ENCODE measurements at regions not wholly inside any gene's neighbourhood (a gene's known extent, or its start where the extent isn't known, plus 50 kb on each side); places are given as distances from the start of the nearest gene placed in this dataset.
"Not testable (repeated sequence)": the region's sequence is repeated elsewhere in the genome, so short reads cannot be mapped to it uniquely, and the experiment has no call there.

- no peak for DNase-seq (ENCODE audit: low read depth in 2 of 2)
Measured at GRCh38 chr13:37164635-37165034, 59.2 kb upstream of the CSNK1A1L start.

GRCh38 chr13:37163641-37164265, 58.3 kb upstream of the CSNK1A1L start:
- no peak for DNase-seq (ENCODE audit: low read depth in 2 of 2)

GRCh38 chr13:37158481-37158880, 53.0 kb upstream of the CSNK1A1L start:
- DNase-seq (ENCODE audit: low read depth in 2 of 2): no peak

GRCh38 chr13:37155613-37156097, 50.2 kb upstream of the CSNK1A1L start:
- not testable (repeated sequence) for DNase-seq (ENCODE audit: low read depth in 2 of 2)

All from dermis microvascular lymphatic vessel endothelial cell (primary cell).